GM03348 (cell line): ENCODE measurements at regions not wholly inside any gene's neighbourhood (a gene's known extent, or its start where the extent isn't known, plus 50 kb on each side); places are given as distances from the start of the nearest gene placed in this dataset.

Experiments used
- DNase-seq: peaks from one replicate; pipeline ENCODE4 v3.0.0; 2012; ENCODE audit warnings: low spot score

DNA sequence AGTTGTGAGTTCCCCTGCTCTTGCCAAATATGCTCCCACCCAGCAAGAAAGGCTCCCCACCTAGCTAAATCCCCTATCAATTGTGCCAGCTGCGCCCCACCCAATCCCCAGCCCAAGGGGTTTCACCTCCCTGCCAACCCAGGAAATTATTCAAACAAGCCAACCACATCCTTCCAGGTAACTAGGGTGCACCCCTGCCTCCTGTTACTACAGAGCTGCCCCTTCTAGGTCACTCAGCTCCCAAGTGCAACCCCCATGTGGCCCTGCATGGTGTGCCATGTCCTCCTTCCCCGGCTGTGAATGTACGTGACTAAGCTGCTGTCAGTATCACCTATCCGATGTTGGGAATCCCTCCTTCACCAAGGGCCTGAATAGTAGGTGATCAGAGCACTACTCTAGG is 91.2 kb upstream of the LDAH start:
- DNase-seq, result no peak

DNA sequence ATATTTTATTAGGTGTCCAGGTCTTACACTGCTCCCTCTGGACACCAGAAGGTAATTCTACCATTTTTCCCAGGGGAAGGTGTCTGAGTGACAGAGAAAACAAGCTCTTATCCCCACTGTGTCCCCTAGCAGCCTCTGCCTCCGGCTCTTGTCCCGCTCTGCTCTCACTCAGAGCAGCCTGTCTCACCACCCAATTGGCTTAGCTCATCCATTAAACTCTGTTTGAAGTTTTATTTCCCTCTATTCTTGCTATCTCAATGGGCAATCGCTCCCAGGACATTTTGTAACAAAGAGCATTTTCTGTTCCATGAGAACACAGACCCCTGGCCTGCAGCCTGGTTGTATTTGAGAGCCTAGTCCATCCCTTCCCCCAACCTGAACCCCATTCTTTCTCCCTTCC is 90.6 kb upstream of the LDAH start:
- DNase-seq, result no peak

DNA sequence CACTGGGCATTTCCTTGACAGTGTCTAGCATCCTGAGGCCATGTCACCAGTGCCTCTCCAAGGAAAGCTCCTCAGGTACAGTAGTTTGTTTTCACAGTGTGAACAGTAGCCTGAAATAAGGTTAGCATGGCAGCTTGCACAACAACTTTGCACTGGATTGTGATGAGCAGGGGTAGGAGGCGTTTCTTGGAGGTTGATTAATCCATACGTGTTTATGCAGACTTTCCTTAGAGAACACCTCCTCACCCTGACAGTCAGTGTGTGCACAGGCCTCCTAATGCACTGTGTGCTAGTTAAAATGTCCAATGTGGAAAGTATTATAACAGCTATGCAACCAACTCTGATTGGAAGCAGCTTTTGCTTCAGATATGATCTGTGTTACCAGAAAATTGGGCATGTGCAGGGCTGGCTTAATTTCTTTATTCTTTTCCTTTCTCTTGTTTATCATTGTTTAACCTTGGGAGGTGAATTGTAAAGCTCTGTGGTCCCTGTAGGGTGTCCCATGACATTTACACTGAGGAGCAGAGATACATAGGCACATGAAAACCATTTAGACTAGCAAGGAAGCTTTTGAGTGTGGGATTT is 77.2 kb upstream of the LDAH start:
- DNase-seq, result no peak

DNA sequence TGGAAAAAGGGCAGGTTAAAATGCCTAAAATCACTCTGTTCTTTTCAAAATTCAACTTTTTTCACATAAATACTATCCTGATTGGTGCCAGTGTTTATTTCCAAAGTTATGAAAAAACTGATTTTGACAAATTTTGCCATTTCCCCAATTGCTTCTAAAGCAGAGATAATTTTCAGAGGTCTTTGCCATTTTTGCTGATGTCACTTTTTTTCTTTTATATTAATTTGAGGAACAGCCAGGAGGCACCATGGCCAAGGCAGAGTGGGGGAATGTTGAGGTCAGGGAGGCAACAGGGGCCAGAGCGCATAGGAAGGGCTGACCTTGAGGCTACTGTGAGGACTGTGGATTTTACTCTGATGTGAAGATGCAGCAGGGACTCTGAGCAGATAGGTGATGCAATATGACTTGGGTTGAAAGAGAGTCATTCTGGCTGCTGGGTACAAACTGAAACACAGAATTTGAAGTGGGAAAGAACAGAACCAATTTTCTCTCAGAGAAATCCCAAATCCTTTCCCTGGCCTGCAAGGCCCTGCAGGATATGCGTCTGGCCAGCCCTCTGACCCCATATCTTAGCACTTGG is 75.1 kb upstream of the LDAH start:
- no peak for DNase-seq

DNA sequence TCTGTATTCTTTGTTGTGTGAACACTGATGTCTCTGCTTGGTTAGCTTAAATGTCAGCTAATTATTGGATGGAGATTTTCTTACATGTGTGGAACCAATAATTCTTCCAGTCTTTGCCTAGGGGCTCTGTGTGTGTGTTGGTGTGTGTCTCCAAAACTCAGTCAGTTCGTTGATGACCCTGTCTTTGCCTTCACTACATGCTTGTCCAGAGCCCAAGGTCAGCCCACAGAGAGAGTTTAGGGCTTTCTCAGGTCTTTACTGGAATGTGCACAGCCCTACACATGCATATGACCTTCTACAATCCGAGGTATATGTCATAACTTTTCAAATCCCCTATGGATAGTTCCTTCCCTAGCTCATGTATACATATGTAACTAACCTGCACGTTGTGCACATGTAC is 74.1 kb upstream of the LDAH start:
- DNase-seq, result no peak

DNA sequence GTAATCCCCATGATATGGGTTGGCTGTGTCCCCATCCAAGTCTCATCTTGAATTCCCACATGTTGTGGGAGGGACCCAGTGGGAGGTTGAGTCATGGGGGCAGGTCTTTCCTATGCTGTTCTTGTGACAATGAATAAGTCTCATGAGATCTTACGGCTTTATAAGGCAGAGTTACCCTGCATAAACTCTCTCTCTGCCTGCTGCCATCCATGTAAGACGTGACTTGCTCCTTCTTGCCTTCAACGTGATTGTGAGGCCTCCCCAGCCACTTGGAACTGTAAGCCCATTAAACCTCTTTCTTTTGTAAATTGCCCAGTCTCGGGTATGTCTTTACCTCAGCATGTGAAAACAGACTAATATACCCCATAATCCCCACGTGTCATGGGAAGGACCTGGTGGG is 61.9 kb upstream of the LDAH start:
- DNase-seq, result no peak

DNA sequence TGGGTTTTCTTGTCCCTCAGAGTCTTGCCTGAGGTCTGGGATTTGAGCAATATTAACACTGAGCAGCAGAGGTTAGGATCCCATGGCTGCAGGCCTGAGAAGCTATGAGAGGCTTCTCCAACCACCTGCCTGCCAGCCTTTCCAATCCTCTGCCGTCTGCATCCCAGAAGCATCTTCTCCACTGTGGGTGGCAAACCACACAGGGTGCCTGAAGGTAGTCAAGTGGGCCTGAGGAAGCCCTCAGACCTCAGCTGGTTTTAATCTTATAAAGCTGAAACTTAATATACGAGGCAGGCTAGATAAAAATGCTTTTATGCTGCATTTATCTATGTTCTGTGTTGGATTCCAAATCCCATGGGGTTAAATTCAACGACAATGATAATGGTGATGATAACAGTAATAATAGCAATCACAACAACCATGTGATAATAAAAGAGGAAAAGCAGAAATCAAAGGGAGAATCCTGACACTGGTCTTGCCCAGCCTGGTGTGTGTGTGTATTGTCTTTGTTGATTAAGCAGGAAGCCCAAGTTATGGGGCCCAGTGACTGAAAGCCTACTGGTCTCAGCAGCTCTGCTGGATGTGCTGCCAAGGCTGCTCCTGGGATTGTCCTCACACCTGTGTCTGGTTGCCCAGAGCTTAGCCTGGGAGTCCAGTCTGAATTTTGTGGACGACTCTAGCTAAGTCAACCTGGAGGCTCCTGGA is 59.7 kb upstream of the LDAH start:
- no peak for DNase-seq

DNA sequence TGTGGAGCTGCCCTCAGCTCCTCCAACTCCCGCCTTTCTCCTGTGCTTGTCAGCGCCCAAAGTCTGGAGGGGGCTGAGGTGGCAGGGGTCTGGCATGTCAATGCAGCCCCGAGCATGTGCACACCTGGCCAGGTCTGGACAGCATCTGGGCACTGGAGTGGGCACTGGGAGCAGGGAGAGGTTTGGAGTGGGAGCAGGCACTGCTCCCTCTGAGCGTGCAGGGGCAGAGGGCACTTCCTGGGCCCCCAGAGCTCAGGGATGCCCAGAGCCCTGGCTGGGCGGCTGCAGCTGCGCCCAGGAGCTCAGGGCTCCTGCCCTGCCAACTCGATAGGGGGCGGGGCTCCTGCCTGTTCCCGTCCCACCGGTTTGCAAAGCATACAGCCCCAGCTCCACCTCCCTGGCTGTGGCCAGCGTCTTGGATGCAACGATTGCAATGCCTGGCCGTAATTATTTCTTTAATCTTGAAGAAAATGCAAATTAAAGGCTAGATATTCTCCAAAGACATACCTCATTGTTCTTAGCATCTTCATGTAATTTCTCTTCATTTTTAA is 57.4 kb upstream of the LDAH start:
- no peak for DNase-seq

DNA sequence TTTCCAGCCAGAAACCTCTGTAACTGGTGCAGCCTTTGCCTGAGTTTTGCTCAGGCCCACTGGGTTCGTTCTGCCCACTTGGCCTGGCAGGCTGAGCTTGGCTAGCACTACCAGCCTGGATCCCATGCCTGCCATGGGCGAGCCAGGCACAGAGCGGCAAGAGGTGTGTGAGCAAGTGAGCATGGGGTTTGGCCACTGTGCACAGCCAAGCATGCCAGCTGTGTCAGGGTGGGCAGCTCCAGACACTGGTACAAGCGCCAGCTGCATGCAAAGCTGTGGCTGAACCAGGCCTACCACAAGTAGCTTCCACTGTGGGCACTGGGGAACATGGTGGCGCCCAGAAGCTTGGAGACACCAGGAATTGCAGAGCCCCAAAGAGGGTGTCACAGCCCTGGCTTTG is 56.3 kb upstream of the LDAH start:
- no peak for DNase-seq

DNA sequence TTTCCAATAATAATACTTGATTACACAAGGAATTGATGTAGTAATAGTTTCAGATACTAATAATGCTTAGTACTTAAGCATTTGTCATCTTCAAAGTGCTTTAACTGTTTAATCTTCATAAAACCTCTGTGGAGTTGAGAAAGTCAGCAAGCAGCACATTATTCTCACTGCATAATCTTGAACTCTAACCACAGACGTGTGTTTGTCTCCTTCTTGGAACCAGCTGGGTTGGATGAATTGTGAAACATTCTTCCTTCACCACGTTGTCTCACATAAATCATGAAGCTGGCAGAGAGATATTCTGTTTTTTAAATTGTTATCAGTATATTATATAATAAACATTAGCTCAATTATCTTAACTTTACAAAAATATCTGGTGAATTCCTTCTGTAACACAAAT is 55.1 kb upstream of the LDAH start:
- no peak for DNase-seq
